ENCODE measurements at regions not wholly inside any gene's neighbourhood (a gene's known extent, or its start where the extent isn't known, plus 50 kb on each side); places are given as distances from the start of the nearest gene placed in this dataset.
"Not testable (repeated sequence)": the region's sequence is repeated elsewhere in the genome, so short reads cannot be mapped to it uniquely, and the experiment has no call there.

- DNase-seq (ENCODE audit: low read depth) = no peak
Measured at GRCh38 chr5:38672059-38672788, 115.8 kb upstream of the LIFR start.

GRCh38 chr5:38673671-38674071 lies 117.2 kb upstream of the LIFR start:
- H3K4me3 ChIP-seq (ENCODE audit: low read depth, low read length) = no peak overlapping the region
- DNase-seq (ENCODE audit: low read depth) = no peak
- TF ChIP-seq MYC (IDR thresholded peaks at IDR 0.05; ENCODE audit: low read depth, low read length) (no peak), CTCF (IDR thresholded peaks at IDR 0.05; ENCODE audit: low read depth, low read length) (no peak), MAX (IDR thresholded peaks at IDR 0.05; ENCODE audit: low read depth, low read length) (no peak), POLR2A (IDR thresholded peaks at IDR 0.05; ENCODE audit: extremely low read depth, insufficient read length) (no peak)

More at GRCh38 chr5:38672059-38672788, 115.8 kb upstream of the LIFR start:
- TF ChIP-seq CTCF (IDR thresholded peaks at IDR 0.05; ENCODE audit: low read depth, low read length) = no peak
- no peak for TF ChIP-seq MYC (IDR thresholded peaks at IDR 0.05; ENCODE audit: low read depth, low read length)
- TF ChIP-seq MAX (IDR thresholded peaks at IDR 0.05; ENCODE audit: low read depth, low read length) = no peak
- no peak for TF ChIP-seq POLR2A (IDR thresholded peaks at IDR 0.05; ENCODE audit: extremely low read depth, insufficient read length)
- no peak overlapping the region for H3K4me3 ChIP-seq (ENCODE audit: low read depth, low read length)

GRCh38 chr5:38675443-38675842 lies 119.0 kb upstream of the LIFR start:
- TF ChIP-seq CTCF (IDR thresholded peaks at IDR 0.05; ENCODE audit: low read depth, low read length) = no peak
- no peak for TF ChIP-seq MYC (IDR thresholded peaks at IDR 0.05; ENCODE audit: low read depth, low read length)
- H3K4me3 ChIP-seq (ENCODE audit: low read depth, low read length) = no peak overlapping the region
- no peak for DNase-seq (ENCODE audit: low read depth)

GRCh38 chr5:38677636-38678035 lies 121.2 kb upstream of the LIFR start:
- TF ChIP-seq MAX (IDR thresholded peaks at IDR 0.05; ENCODE audit: low read depth, low read length) (no peak), CTCF (IDR thresholded peaks at IDR 0.05; ENCODE audit: low read depth, low read length) (no peak), POLR2A (IDR thresholded peaks at IDR 0.05; ENCODE audit: extremely low read depth, insufficient read length) (no peak)
- no peak overlapping the region for H3K4me3 ChIP-seq (ENCODE audit: low read depth, low read length)
- no peak for DNase-seq (ENCODE audit: low read depth)

- no peak overlapping the region for H3K4me3 ChIP-seq (ENCODE audit: low read depth, low read length)
- TF ChIP-seq CTCF (IDR thresholded peaks at IDR 0.05; ENCODE audit: low read depth, low read length) = no peak
- DNase-seq (ENCODE audit: low read depth) = no peak
Measured at GRCh38 chr5:38678076-38678475, 121.6 kb upstream of the LIFR start.

- not testable (repeated sequence) for DNase-seq (ENCODE audit: low read depth); H3K4me3 ChIP-seq (ENCODE audit: low read depth, low read length)
Measured at GRCh38 chr5:38678697-38679096, 122.3 kb upstream of the LIFR start.

Data from NB4 (cell line).